Trophoblast cell (in vitro differentiated cells and primary cell): ENCODE measurements at regions not wholly inside any gene's neighbourhood (a gene's known extent, or its start where the extent isn't known, plus 50 kb on each side); places are given as distances from the start of the nearest gene placed in this dataset.

Experiments
- DNase-seq, 2 donors: peaks; one replicate each; pipeline ENCODE4 v3.0.0-alpha.2; 2016
- H2AFZ ChIP-seq: 2 replicates; pipeline ENCODE4 v1.6.1; 2013; ENCODE audit warnings: low read length, moderate library complexity, mild to moderate bottlenecking; ENCODE audit not compliant: insufficient read depth, poor library complexity
- H2AK5ac ChIP-seq: 2 replicates; pipeline ENCODE4 v1.6.1; 2013; ENCODE audit warnings: mild to moderate bottlenecking, low read length
- H2BK120ac ChIP-seq: 2 replicates; pipeline ENCODE4 v1.6.1; 2013; ENCODE audit warnings: low read length, mild to moderate bottlenecking, moderate library complexity; ENCODE audit not compliant: insufficient read depth, poor library complexity
- H2BK12ac ChIP-seq: 2 replicates; pipeline ENCODE4 v1.6.1; 2013; ENCODE audit warnings: mild to moderate bottlenecking, low read length, moderate library complexity
- H2BK5ac ChIP-seq: 2 replicates; pipeline ENCODE4 v1.6.1; 2013; ENCODE audit warnings: low read length, low read depth, moderate library complexity, mild to moderate bottlenecking; ENCODE audit not compliant: poor library complexity
- H3K14ac ChIP-seq: 2 replicates; pipeline ENCODE4 v1.6.1; 2013; ENCODE audit warnings: mild to moderate bottlenecking, low read length
- H3K18ac ChIP-seq: 2 replicates; pipeline ENCODE4 v1.6.1; 2013; ENCODE audit warnings: mild to moderate bottlenecking, low read length
- H3K23ac ChIP-seq: 2 replicates; pipeline ENCODE4 v1.6.1; 2013; ENCODE audit warnings: low read length
- H3K27ac ChIP-seq: 2 replicates; pipeline ENCODE4 v1.5.1; 2013; ENCODE audit warnings: low read depth, mild to moderate bottlenecking, inconsistent platforms, low read length, moderate library complexity
- H3K27me3 ChIP-seq: 2 replicates; pipeline ENCODE4 v1.6.1; 2013; ENCODE audit warnings: inconsistent platforms, mild to moderate bottlenecking, low read length, moderate library complexity; ENCODE audit not compliant: insufficient read depth
- H3K36me3 ChIP-seq, 2 experiments: 1 replicate in 1 of 2; 2 replicates in 1 of 2; pipeline ENCODE4 v1.6.1; 2013; ENCODE audit warnings: low read length in 2 of 2, mild to moderate bottlenecking in 2 of 2, moderate library complexity in 1 of 2; ENCODE audit not compliant: insufficient read depth in 2 of 2, control insufficient read depth in 1 of 2
- H3K4ac ChIP-seq: 2 replicates; pipeline ENCODE4 v1.6.1; 2013; ENCODE audit warnings: low read depth, mild to moderate bottlenecking, low read length, moderate library complexity
- H3K4me1 ChIP-seq, 2 experiments: 1 replicate in 1 of 2; 2 replicates in 1 of 2; pipeline ENCODE4 v1.6.1; 2013; ENCODE audit warnings: low read length in 2 of 2, mild to moderate bottlenecking in 2 of 2, moderate library complexity in 1 of 2; ENCODE audit not compliant: insufficient read depth in 2 of 2, control insufficient read depth in 1 of 2
- H3K4me2 ChIP-seq: 2 replicates; pipeline ENCODE4 v1.6.1; 2013; ENCODE audit warnings: inconsistent platforms, mild to moderate bottlenecking, low read length, moderate library complexity
- H3K4me3 ChIP-seq: 2 replicates; pipeline ENCODE4 v1.5.1; 2013; ENCODE audit warnings: mild to moderate bottlenecking, low read depth, low read length, inconsistent platforms
- H3K79me1 ChIP-seq: one replicate; pipeline ENCODE4 v1.6.1; 2013; ENCODE audit warnings: low read length
- H3K79me2 ChIP-seq: 2 replicates; pipeline ENCODE4 v1.6.1; 2013; ENCODE audit warnings: low read length, mild to moderate bottlenecking; ENCODE audit not compliant: control insufficient read depth, insufficient read depth, poor library complexity
- H3K9ac ChIP-seq: 2 replicates; pipeline ENCODE4 v1.6.1; 2013; ENCODE audit warnings: mild to moderate bottlenecking, low read length
- H3K9me3 ChIP-seq: 2 replicates; pipeline ENCODE4 v1.6.1; 2013; ENCODE audit warnings: low read depth, mild to moderate bottlenecking, control low read depth, inconsistent platforms, low read length; ENCODE audit not compliant: insufficient read depth
- H4K12ac ChIP-seq: 2 replicates; pipeline ENCODE4 v1.6.1; 2013; ENCODE audit warnings: low read depth, mild to moderate bottlenecking, low read length, moderate library complexity
- H4K8ac ChIP-seq: 2 replicates; pipeline ENCODE4 v1.6.1; 2013; ENCODE audit warnings: low read depth, mild to moderate bottlenecking, low read length, moderate library complexity
- H4K91ac ChIP-seq: one replicate; pipeline ENCODE4 v1.6.1; 2013; ENCODE audit warnings: low read depth, mild to moderate bottlenecking, low read length, moderate library complexity
- WGBS: extraction: QIAGEN DNeasy Blood & Tissue Kit; methylation state at CpG from one replicate; pipeline ENCODE4 v1.1.7; 2013; ENCODE audit warnings: missing lambda C conversion rate; ENCODE audit not compliant: insufficient read length, insufficient coverage; ENCODE audit errors: extremely low coverage; 5-methylcytosine and 5-hydroxymethylcytosine counted together

DNA sequence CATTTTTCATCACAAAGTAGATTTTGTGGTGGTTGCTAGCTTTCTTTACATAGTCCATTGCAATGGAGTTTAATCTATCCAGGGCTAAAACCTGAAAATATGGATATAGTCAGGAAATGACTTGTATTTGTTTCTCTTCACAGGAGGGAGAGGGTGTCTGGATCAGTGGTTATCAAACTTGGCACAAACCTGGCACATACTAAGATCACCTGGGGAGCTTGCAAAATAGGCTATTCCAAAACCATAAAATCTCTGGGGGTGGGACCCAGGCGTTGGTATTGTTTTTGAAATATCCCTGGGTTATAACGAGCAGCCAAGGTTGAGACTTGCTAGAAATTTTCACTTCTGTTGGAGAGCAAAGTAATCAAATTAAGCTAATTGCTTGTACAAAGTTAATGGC lies 179.9 kb downstream of the PCSK1 start:
- Histone ChIP-seq H3K4me1 (no peaks in the 10 kb centered on the region), H3K27ac (no peak overlapping the region), H2BK120ac (no peak overlapping the region), H3K36me3 (no peaks in the 10 kb centered on the region), H4K91ac (no peak overlapping the region), H2AK5ac (no peak overlapping the region), H3K4ac (no peak overlapping the region), H3K9me3 (no peaks in the 10 kb centered on the region), H3K18ac (no peak overlapping the region), H2BK5ac (no peak overlapping the region), H3K9ac (no peak overlapping the region), H3K79me1 (no peaks in the 10 kb centered on the region), H4K8ac (no peak overlapping the region), H3K27me3 (no peaks in the 10 kb centered on the region), H3K14ac (no peak overlapping the region), H3K79me2 (no peaks in the 10 kb centered on the region), H3K23ac (no peak overlapping the region), H2AFZ (no peak overlapping the region), H2BK12ac (no peak overlapping the region), H3K4me3 (no peak overlapping the region), H3K4me2 (no peak overlapping the region), H4K12ac (no peak overlapping the region)
- no peak for DNase-seq
- no CpG with 5 or more reads among the region's 2 CpGs for WGBS

DNA sequence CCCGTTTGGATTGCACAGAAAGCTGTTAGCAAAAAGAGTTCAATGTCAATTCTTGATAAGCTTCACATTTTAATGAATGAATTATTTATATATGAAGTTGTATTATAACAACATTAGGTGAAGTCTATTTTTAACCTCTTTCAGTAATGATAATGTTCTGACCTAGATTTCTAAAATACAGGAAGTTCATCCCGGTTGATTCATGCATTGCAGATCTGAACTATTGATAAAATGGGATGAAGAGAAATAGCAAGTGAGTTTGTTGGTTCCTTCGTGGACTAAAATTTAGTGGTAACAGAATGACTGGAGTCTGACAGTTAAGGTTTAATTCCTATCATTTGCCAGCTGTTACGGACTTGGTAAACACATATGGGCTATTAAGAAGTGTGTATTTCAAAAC lies 180.5 kb downstream of the PCSK1 start:
- Histone ChIP-seq H4K12ac (no peak overlapping the region), H3K18ac (no peak overlapping the region), H3K4ac (no peak overlapping the region), H3K27me3 (no peaks in the 10 kb centered on the region), H2BK5ac (no peak overlapping the region), H4K8ac (no peak overlapping the region), H2BK12ac (no peak overlapping the region), H3K79me1 (no peaks in the 10 kb centered on the region), H3K9me3 (no peaks in the 10 kb centered on the region), H3K4me3 (no peak overlapping the region), H3K27ac (no peak overlapping the region), H2AFZ (no peak overlapping the region), H3K9ac (no peak overlapping the region), H3K4me1 (no peaks in the 10 kb centered on the region), H4K91ac (no peak overlapping the region), H3K4me2 (no peak overlapping the region), H3K23ac (no peak overlapping the region), H3K36me3 (no peaks in the 10 kb centered on the region), H3K79me2 (no peaks in the 10 kb centered on the region), H2BK120ac (no peak overlapping the region), H2AK5ac (no peak overlapping the region), H3K14ac (no peak overlapping the region)
- no CpG with 5 or more reads among the region's 4 CpGs for WGBS
- no peak for DNase-seq

- H3K27me3 ChIP-seq: no peaks in the 10 kb centered on the region
- H2AFZ ChIP-seq: no peak overlapping the region
- H2BK12ac ChIP-seq: no peak overlapping the region
- no peak for DNase-seq
- no peak overlapping the region for H3K18ac ChIP-seq
- no CpG with 5 or more reads among the region's 2 CpGs for WGBS
- H3K27ac ChIP-seq: no peak overlapping the region
- no peak overlapping the region for H4K12ac ChIP-seq
- no peak overlapping the region for H3K4me2 ChIP-seq
- no peaks in the 10 kb centered on the region for H3K4me1 ChIP-seq
- H2BK5ac ChIP-seq: no peak overlapping the region
- no peak overlapping the region for H3K14ac ChIP-seq
- no peak overlapping the region for H2BK120ac ChIP-seq
- H3K36me3 ChIP-seq: no peaks in the 10 kb centered on the region
- no peak overlapping the region for H3K4me3 ChIP-seq
- no peaks in the 10 kb centered on the region for H3K9me3 ChIP-seq
- H3K9ac ChIP-seq: no peak overlapping the region
- no peak overlapping the region for H4K8ac ChIP-seq
- no peak overlapping the region for H2AK5ac ChIP-seq
- no peaks in the 10 kb centered on the region for H3K79me2 ChIP-seq
- H4K91ac ChIP-seq: no peak overlapping the region
- no peak overlapping the region for H3K4ac ChIP-seq
- no peaks in the 10 kb centered on the region for H3K79me1 ChIP-seq
- H3K23ac ChIP-seq: no peak overlapping the region
Measured at GRCh38 chr5:96250782-96251181, 182.3 kb downstream of the PCSK1 start.

- Histone ChIP-seq H3K9me3 (no peaks in the 10 kb centered on the region), H2BK12ac (no peak overlapping the region), H3K18ac (no peak overlapping the region), H2BK5ac (no peak overlapping the region), H4K12ac (no peak overlapping the region), H3K4ac (no peak overlapping the region), H3K14ac (no peak overlapping the region), H2BK120ac (no peak overlapping the region), H3K9ac (no peak overlapping the region), H2AK5ac (no peak overlapping the region), H3K4me2 (no peak overlapping the region), H4K8ac (no peak overlapping the region), H3K4me1 (no peaks in the 10 kb centered on the region), H3K23ac (no peak overlapping the region), H3K36me3 (no peaks in the 10 kb centered on the region), H3K4me3 (no peak overlapping the region), H2AFZ (no peak overlapping the region), H3K79me2 (no peaks in the 10 kb centered on the region), H3K27ac (no peak overlapping the region), H4K91ac (no peak overlapping the region), H3K79me1 (no peaks in the 10 kb centered on the region), H3K27me3 (no peaks in the 10 kb centered on the region)
- WGBS: no CpG with 5 or more reads among the region's 3 CpGs
- DNase-seq: no peak
Measured at GRCh38 chr5:96248131-96248530, 184.9 kb downstream of the PCSK1 start.
